Cardiac fibroblast (primary cell): ENCODE measurements at regions not wholly inside any gene's neighbourhood (a gene's known extent, or its start where the extent isn't known, plus 50 kb on each side); places are given as distances from the start of the nearest gene placed in this dataset.

Experiments used
- DNase-seq, 2 donors: peaks; one replicate each; pipeline versions ENCODE4 v3.0.0 to v3.0.0-alpha.2; 2010; ENCODE audit warnings: low read depth in 2 of 2
- H3K4me3 ChIP-seq, 2 donors: replicated peaks in 1 of 2; 1 replicate in 1 of 2; 2 replicates in 1 of 2; pipeline ENCODE4 v1.5.1; 2011; ENCODE audit warnings: low read depth in 2 of 2, low read length in 2 of 2, mild to moderate bottlenecking in 2 of 2, moderate library complexity in 1 of 2
- TF ChIP-seq, protein P1 (sequence below): IDR thresholded peaks from one replicate; pipeline ENCODE4 v1.5.1; 2011; ENCODE audit warnings: low read depth, mild to moderate bottlenecking, low read length, inconsistent platforms

DNA sequence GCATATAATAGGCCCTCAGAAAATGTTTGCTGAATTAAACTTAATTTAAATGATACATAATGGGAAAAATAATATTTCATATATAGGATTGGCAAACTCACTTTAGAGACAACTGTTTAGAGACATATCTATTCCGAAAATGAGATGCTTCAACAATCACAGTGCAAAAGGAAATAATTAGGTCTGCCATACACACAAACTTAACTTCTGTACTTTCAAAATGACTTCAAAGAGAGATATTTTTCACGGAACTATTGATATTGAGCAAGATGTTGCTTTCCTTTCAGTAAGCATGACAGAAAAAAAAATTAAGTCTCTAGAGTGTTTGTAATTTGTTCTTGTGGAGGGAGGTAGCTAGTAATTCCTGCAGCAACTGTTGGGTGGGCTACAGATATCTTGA, 769.5 kb downstream of the TUSC7 start:
- H3K4me3 ChIP-seq, result no peak overlapping the region
- TF ChIP-seq, protein P1, sequence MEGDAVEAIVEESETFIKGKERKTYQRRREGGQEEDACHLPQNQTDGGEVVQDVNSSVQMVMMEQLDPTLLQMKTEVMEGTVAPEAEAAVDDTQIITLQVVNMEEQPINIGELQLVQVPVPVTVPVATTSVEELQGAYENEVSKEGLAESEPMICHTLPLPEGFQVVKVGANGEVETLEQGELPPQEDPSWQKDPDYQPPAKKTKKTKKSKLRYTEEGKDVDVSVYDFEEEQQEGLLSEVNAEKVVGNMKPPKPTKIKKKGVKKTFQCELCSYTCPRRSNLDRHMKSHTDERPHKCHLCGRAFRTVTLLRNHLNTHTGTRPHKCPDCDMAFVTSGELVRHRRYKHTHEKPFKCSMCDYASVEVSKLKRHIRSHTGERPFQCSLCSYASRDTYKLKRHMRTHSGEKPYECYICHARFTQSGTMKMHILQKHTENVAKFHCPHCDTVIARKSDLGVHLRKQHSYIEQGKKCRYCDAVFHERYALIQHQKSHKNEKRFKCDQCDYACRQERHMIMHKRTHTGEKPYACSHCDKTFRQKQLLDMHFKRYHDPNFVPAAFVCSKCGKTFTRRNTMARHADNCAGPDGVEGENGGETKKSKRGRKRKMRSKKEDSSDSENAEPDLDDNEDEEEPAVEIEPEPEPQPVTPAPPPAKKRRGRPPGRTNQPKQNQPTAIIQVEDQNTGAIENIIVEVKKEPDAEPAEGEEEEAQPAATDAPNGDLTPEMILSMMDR, result no peak
- DNase-seq, result no peak

DNA sequence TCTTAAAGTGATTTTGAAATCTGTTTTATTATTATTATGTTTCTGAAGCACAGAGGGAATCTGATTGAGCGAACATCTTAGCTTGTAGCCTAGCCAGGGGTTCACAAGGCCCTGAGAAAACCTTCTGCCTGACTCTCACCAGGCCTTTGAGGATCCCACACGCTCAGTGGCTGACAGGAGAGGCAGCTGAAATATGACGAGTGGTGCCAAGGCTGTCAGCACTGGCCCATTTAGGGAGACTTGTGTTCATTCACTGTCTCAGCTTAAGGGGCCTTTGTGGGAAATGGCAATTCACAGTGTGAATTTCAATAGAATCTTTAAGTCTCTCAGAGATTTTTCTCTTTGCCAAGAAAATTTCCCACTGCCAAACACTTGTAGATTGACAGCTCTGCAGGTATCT, 770.9 kb downstream of the TUSC7 start:
- DNase-seq, result no peak
- TF ChIP-seq, protein P1, result no peak

DNA sequence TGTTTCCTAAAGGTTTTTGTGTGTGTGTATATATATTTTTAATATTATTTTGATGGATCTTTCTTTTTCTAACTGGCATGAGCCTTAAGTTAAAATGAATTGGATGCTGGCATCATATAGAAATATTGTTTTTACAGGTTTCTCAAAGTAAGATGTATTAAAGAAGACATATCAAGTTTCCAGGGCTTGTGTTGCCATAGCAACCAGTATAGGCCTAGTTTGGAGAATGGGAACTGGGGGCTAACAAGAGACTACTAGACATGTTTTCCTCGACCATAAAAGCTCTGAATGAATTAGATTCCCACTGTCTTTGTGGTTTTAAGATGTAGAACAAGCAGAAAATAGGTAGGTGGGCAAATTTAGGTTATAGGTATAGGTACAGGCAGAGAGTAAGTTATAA, 771.4 kb downstream of the TUSC7 start:
- no peak for DNase-seq
- H3K4me3 ChIP-seq, result no peak overlapping the region
- TF ChIP-seq, protein P1, result no peak

More for the DNA sequence above, 770.9 kb downstream of the TUSC7 start:
- H3K4me3 ChIP-seq, result no peak overlapping the region

DNA sequence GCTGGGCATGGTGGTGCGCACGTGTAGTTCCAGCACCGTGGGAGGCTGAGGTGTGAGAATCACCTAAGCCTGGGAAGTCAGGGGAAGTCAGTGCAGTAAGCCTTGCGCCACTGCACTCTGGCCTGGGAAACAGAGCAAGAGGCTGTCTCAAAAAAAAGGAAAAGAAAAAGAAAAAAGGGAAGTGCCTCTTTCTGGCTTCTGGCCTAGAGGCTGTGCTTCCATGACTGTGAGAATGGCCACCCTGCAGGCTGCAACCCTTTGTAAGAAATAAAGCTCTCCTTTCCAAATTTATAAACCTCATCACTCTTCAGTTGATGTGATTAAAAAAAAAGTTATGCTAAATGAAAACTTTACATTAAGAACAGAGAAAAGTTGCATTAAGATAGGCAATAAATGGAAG, 774.3 kb downstream of the TUSC7 start:
- DNase-seq, result no peak
- H3K4me3 ChIP-seq, result no peak overlapping the region
- TF ChIP-seq, protein P1, result no peak

DNA sequence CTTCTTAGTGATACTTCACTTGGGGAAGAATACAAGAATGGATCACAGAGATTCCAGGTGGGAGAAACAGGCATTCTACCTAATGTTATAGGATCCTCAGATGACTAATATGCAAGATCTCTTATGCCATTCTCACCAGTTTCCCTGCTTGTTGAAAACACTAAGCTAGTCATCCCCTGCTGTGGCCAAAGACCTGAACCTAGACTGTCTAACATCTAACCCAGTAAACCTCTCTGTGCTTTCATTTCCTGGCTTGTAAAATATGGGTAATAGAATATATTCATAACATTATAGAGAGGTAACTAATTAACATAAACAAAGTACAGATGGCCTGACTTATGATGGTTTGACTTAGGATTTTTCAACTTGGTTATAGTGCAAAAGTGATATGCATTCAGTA, 776.3 kb downstream of the TUSC7 start:
- no peak overlapping the region for H3K4me3 ChIP-seq
- TF ChIP-seq, protein P1, result no peak
- DNase-seq, result no peak

DNA sequence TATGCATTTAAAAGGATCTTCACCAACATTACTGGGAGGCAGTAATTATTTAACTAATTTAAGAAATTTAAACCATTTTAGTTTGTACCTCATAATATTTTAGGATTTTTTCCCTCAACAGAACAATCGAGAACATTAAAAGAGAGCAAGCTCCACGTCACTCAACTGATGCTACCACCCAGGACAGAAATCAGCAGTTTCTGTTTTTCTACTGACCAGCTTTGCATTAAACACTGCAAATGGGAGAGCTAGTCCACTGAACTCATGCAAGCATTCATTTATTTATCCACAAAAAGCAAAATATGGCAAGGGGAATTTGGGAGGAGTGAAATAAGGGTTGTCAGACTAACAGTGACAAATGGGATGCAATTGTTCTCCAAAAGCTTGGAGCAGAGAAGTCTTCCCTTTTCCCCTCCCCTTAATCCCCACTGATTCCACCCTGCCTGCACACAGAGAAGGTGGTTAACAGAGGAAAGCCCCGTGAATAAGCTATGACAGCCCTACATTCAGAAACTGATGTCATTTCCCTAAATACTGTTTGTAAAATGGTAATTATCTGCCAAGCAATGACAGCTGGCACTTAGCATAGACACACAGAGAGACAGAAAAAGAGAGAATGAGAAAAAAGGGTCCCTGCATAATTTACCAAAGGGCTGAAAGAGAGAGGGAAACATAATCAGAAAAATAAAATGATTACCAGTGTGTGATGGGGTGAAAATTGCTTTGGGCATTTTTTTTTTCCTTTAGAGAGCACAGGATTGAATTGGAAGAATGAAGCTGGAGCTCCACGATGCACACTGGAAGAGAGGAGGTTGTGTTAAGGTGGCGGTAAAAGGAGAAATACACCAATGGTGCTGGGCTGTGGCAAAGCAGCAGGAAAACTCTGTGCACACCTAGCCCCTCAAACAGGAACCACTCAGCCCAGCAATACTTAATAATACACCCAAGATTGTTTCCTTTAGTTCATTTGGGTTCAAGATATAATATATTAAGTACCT, 777.4 kb downstream of the TUSC7 start:
- DNase-seq, result no peak
- TF ChIP-seq, protein P1, result no peak
- H3K4me3 ChIP-seq, result no peak overlapping the region
